Left ventricle myocardium superior (tissue), 1 donor: ENCODE measurements at regions not wholly inside any gene's neighbourhood (a gene's known extent, or its start where the extent isn't known, plus 50 kb on each side); places are given as distances from the start of the nearest gene placed in this dataset.
A peak's percentile ranks its signal among the peaks of the same experiment; 100 is the strongest.
"Not testable (repeated sequence)": the region's sequence is repeated elsewhere in the genome, so short reads cannot be mapped to it uniquely, and the experiment has no call there.

ENCODE experiments used
- ATAC-seq: fragments of 200-7000 bp; cut with Tn5 transposase; one replicate; pipeline ENCODE4 v1.9.1; 2020; ENCODE audit warnings: mild to moderate bottlenecking, moderate library complexity
- DNase-seq: peaks from one replicate; pipeline ENCODE4 v3.0.0-alpha.2; 2020
- intact Hi-C: fragments of 100-400 bp; cut with micrococcal nuclease; formaldehyde crosslinking; loops from one replicate; pipeline ENCODE4 v1.11.0; 2022
- donor health status: DM: no; HTN: yes; CAD: no; lungs with severe emphysema.

GRCh38 chr6:112683926-112684325, 336.8 kb downstream of the RFPL4B start:
- DNase-seq (no peak), ATAC-seq (peak; percentile 53)
- intact Hi-C loops = no loop called here

GRCh38 chr6:112685521-112686220, 338.5 kb downstream of the RFPL4B start:
- DNase-seq, ATAC-seq, intact Hi-C loops: not testable (repeated sequence)

- DNase-seq, ATAC-seq, intact Hi-C loops: not testable (repeated sequence)
Measured at GRCh38 chr6:112688487-112689165, 341.5 kb downstream of the RFPL4B start.

GRCh38 chr6:112689183-112689858, 342.2 kb downstream of the RFPL4B start:
- ATAC-seq, intact Hi-C loops, DNase-seq: not testable (repeated sequence)

- ATAC-seq (peak; percentile 38), DNase-seq (no peak)
- intact Hi-C loops = no loop called here
Measured at GRCh38 chr6:112690497-112691202, 343.5 kb downstream of the RFPL4B start.

- DNase-seq (no peak), ATAC-seq (peak; percentile 62)
- intact Hi-C loops = no loop called here
Measured at GRCh38 chr6:112691289-112691688, 344.2 kb downstream of the RFPL4B start.

GRCh38 chr6:112695001-112695400, 347.9 kb downstream of the RFPL4B start:
- DNase-seq (no peak), ATAC-seq (no peak)
- intact Hi-C loops = no loop called here

GRCh38 chr6:112697265-112697664, 350.1 kb downstream of the RFPL4B start:
- DNase-seq (no peak), ATAC-seq (no peak)
- intact Hi-C loops = no loop called here

- peak; percentile 28 for DNase-seq
- intact Hi-C loops = no loop called here
- no peak for ATAC-seq
Measured at GRCh38 chr6:112701201-112701600, 354.1 kb downstream of the RFPL4B start.

GRCh38 chr6:112710710-112711109, 363.6 kb downstream of the RFPL4B start:
- DNase-seq (no peak), ATAC-seq (no peak)
- intact Hi-C loops = no loop called here

- ATAC-seq (no peak), DNase-seq (no peak)
- intact Hi-C loops = no loop called here
Measured at GRCh38 chr6:112713402-112713801, 366.3 kb downstream of the RFPL4B start.

- ATAC-seq = no peak
- intact Hi-C loops = no loop called here
- no peak for DNase-seq
Measured at GRCh38 chr6:112717401-112717800, 370.3 kb downstream of the RFPL4B start.

GRCh38 chr6:112717856-112718255, 370.7 kb downstream of the RFPL4B start:
- ATAC-seq (no peak), DNase-seq (no peak)
- intact Hi-C loops = no loop called here

- intact Hi-C loops = no loop called here
- no peak for DNase-seq
- no peak for ATAC-seq
Measured at GRCh38 chr6:112725541-112726085, 378.5 kb downstream of the RFPL4B start.

- DNase-seq = no peak
- ATAC-seq = no peak
- intact Hi-C loops = no loop called here
Measured at GRCh38 chr6:112735129-112735528, 388.0 kb downstream of the RFPL4B start.

- intact Hi-C loops = no loop called here
- no peak for DNase-seq
- ATAC-seq = no peak
Measured at GRCh38 chr6:112739766-112740165, 392.6 kb downstream of the RFPL4B start.

- DNase-seq (no peak), ATAC-seq (no peak)
- intact Hi-C loops = no loop called here
Measured at GRCh38 chr6:112743323-112743722, 396.2 kb downstream of the RFPL4B start.

GRCh38 chr6:112744827-112745226, 397.7 kb downstream of the RFPL4B start:
- intact Hi-C loops = no loop called here
- no peak for DNase-seq
- ATAC-seq = no peak

GRCh38 chr6:112745765-112746164, 398.6 kb downstream of the RFPL4B start:
- ATAC-seq (peak; percentile 25), DNase-seq (no peak)
- intact Hi-C loops = no loop called here
